IMR-90 (cell line): ENCODE measurements at regions not wholly inside any gene's neighbourhood (a gene's known extent, or its start where the extent isn't known, plus 50 kb on each side); places are given as distances from the start of the nearest gene placed in this dataset.

Source experiments
- ATAC-seq: fragments of 200-7000 bp; cut with Tn5 transposase; 2 replicates; pipeline ENCODE4 v1.9.1; 2020; ENCODE audit warnings: low read depth, mild to moderate bottlenecking, moderate library complexity
- BruUV-seq: library from RNA; stranded (reverse); fragments of 400-500 nt; replicated peaks from 2 replicates; lab custom pipeline; 2021; lab: Mats Ljungman, UMichigan
- CTCF ChIA-PET: fragments of 300-600 bp; formaldehyde crosslinking; extraction: SDS; loops from one replicate; lab custom pipeline; 2021; ENCODE audit warnings: antibody characterized with exemption; lab: Yijun Ruan, JAX
- POLR2A ChIA-PET: fragments of 300-600 bp; sonication (Branson Sonifier 250); formaldehyde crosslinking; loops from one replicate; lab custom pipeline; 2022; ENCODE audit warnings: antibody characterized with exemption; ENCODE audit not compliant: unreplicated experiment; lab: Charles Lee
- DNase-seq: peaks from one replicate; pipeline ENCODE4 v3.0.0; 2013
- H2AFZ ChIP-seq: replicated peaks from 2 replicates; pipeline ENCODE3; 2013; ENCODE audit warnings: low read length, mild to moderate bottlenecking; ENCODE audit not compliant: poor library complexity
- H2AK5ac ChIP-seq: 2 replicates; pipeline ENCODE4 v1.6.1; 2013; ENCODE audit warnings: low read depth, low read length, inconsistent platforms
- H2AK9ac ChIP-seq: replicated peaks from 2 replicates; pipeline ENCODE3; 2013; ENCODE audit warnings: mild to moderate bottlenecking, low read depth, low read length, moderate library complexity; ENCODE audit not compliant: poor library complexity
- H2BK120ac ChIP-seq: 2 replicates; pipeline ENCODE4 v1.6.1; 2013; ENCODE audit warnings: low read depth, low read length, inconsistent platforms
- H2BK15ac ChIP-seq: 3 replicates; pipeline ENCODE4 v1.6.1; 2013; ENCODE audit warnings: low read depth, low read length, inconsistent platforms
- H2BK20ac ChIP-seq: 2 replicates; pipeline ENCODE4 v1.6.1; 2013; ENCODE audit warnings: low read depth, mild to moderate bottlenecking, inconsistent platforms, low read length, moderate library complexity
- H2BK5ac ChIP-seq: 2 replicates; pipeline ENCODE4 v1.6.1; 2013; ENCODE audit warnings: mild to moderate bottlenecking, low read depth, low read length, inconsistent platforms; ENCODE audit not compliant: poor library complexity, severe bottlenecking
- H3K14ac ChIP-seq: replicated peaks from 2 replicates; pipeline ENCODE4 v1.6.1; 2013; ENCODE audit warnings: low read depth, low read length, inconsistent platforms
- H3K18ac ChIP-seq: 2 replicates; pipeline ENCODE4 v1.6.1; 2013; ENCODE audit warnings: low read depth, low read length, control low read depth
- H3K23ac ChIP-seq: 2 replicates; pipeline ENCODE4 v1.6.1; 2013; ENCODE audit warnings: low read depth, low read length, inconsistent platforms
- H3K27ac ChIP-seq: 2 replicates; pipeline ENCODE4 v1.5.1; 2013; ENCODE audit warnings: mild to moderate bottlenecking, control low read depth, low read length; ENCODE audit not compliant: insufficient read depth
- H3K27me3 ChIP-seq: 2 replicates; pipeline ENCODE4 v1.6.1; 2013; ENCODE audit warnings: low read length; ENCODE audit not compliant: control insufficient read depth, insufficient read depth
- H3K36me3 ChIP-seq: 2 replicates; pipeline ENCODE4 v1.6.1; 2013; ENCODE audit warnings: low read length, mixed read lengths; ENCODE audit not compliant: control insufficient read depth, insufficient read depth
- H3K4ac ChIP-seq: 2 replicates; pipeline ENCODE4 v1.6.1; 2013; ENCODE audit warnings: low read depth, low read length, inconsistent platforms
- H3K4me1 ChIP-seq: 2 replicates; pipeline ENCODE4 v1.6.1; 2013; ENCODE audit warnings: low read length, mixed read lengths; ENCODE audit not compliant: control insufficient read depth, insufficient read depth
- H3K4me2 ChIP-seq: 2 replicates; pipeline ENCODE4 v1.6.1; 2013; ENCODE audit warnings: low read depth, mild to moderate bottlenecking, control low read depth, low read length, moderate library complexity
- H3K4me3 ChIP-seq: 2 replicates; pipeline ENCODE4 v1.5.1; 2013; ENCODE audit warnings: low read depth, mild to moderate bottlenecking, control low read depth, low read length, moderate library complexity; ENCODE audit not compliant: insufficient read depth
- H3K56ac ChIP-seq: 2 replicates; pipeline ENCODE4 v1.6.1; 2013; ENCODE audit warnings: low read length, inconsistent platforms; ENCODE audit not compliant: insufficient read depth; ENCODE audit errors: extremely low read depth
- H3K79me1 ChIP-seq, 2 experiments: 2 replicates each; pipeline ENCODE4 v1.6.1; 2013; ENCODE audit warnings: low read length in 2 of 2, inconsistent platforms in 1 of 2, low read depth in 1 of 2
- H3K9ac ChIP-seq: 2 replicates; pipeline ENCODE4 v1.6.1; 2013; ENCODE audit warnings: low read depth, low read length, control low read depth
- H3K9me1 ChIP-seq: 2 replicates; pipeline ENCODE4 v1.6.1; 2013; ENCODE audit warnings: low read length, inconsistent platforms; ENCODE audit not compliant: insufficient read depth
- H3K9me3 ChIP-seq: 2 replicates; pipeline ENCODE4 v1.6.1; 2013; ENCODE audit warnings: low read length; ENCODE audit not compliant: control insufficient read depth, insufficient read depth
- H4K20me1 ChIP-seq: 2 replicates; pipeline ENCODE4 v1.6.1; 2013; ENCODE audit warnings: low read length, inconsistent platforms; ENCODE audit not compliant: insufficient read depth
- H4K5ac ChIP-seq: 2 replicates; pipeline ENCODE4 v1.6.1; 2013; ENCODE audit warnings: mild to moderate bottlenecking, low read depth, low read length, control low read depth
- H4K8ac ChIP-seq, 2 experiments: 2 replicates each; pipeline ENCODE4 v1.6.1; 2013; ENCODE audit warnings: low read depth in 2 of 2, low read length in 2 of 2, control low read depth in 1 of 2, inconsistent platforms in 1 of 2
- H4K91ac ChIP-seq: 2 replicates; pipeline ENCODE4 v1.6.1; 2013; ENCODE audit warnings: low read depth, low read length, inconsistent platforms; ENCODE audit not compliant: insufficient read depth
- BHLHE40 ChIP-seq: fragments of 150-350 bp; IDR thresholded peaks from 2 replicates; pipeline ENCODE4 v1.6.1; 2016; ENCODE audit warnings: mild to moderate bottlenecking, low read depth, low read length
- CEBPB ChIP-seq: IDR thresholded peaks from 2 replicates; pipeline ENCODE4 v1.6.1; 2012; ENCODE audit warnings: low read depth, low read length, improper control_type of control experiment
- MAFK ChIP-seq: IDR thresholded peaks from 2 replicates; pipeline ENCODE4 v1.6.1; 2012; ENCODE audit warnings: low read depth, low read length, improper control_type of control experiment
- RAD21 ChIP-seq: IDR thresholded peaks from 2 replicates; pipeline ENCODE4 v1.6.1; 2012; ENCODE audit warnings: low read length, improper control_type of control experiment
- RCOR1 ChIP-seq: IDR thresholded peaks from 2 replicates; pipeline ENCODE4 v1.6.1; 2012; ENCODE audit warnings: mild to moderate bottlenecking, low read length, improper control_type of control experiment; ENCODE audit not compliant: insufficient replicate concordance
- RFX5 ChIP-seq: IDR thresholded peaks from 2 replicates; pipeline ENCODE4 v1.8.0; 2012; ENCODE audit warnings: low read depth, mild to moderate bottlenecking, low read length, moderate library complexity
- SMC3 ChIP-seq: fragments of 150-350 bp; IDR thresholded peaks from 2 replicates; pipeline ENCODE4 v1.6.1; 2016; ENCODE audit warnings: low read depth, mild to moderate bottlenecking, antibody characterized with exemption, low read length, moderate library complexity
- WGBS, 2 experiments: methylation state at CpG; one replicate each; pipeline versions ENCODE4 v1.1.5 to v1.1.7; 2013; ENCODE audit warnings: missing lambda C conversion rate in 2 of 2; ENCODE audit not compliant: insufficient read length in 1 of 2; ENCODE audit errors: extremely low coverage in 2 of 2; 5-methylcytosine and 5-hydroxymethylcytosine counted together
- dilution Hi-C: fragments of 300-500 bp; cut with HindIII; formaldehyde crosslinking; loops from one replicate; pipeline ENCODE4 v1.14.3; 2018; ENCODE audit warnings: low sequenced_read_pairs; ENCODE audit not compliant: unreplicated experiment
- in situ Hi-C: fragments of 300-500 bp; cut with MboI; formaldehyde crosslinking; loops from 3 replicates; pipeline ENCODE4 v1.14.3; 2019; ENCODE audit warnings: low sequenced_read_pairs, inconsistent platforms, mixed read lengths
- intact Hi-C: fragments of 100-400 bp; cut with micrococcal nuclease; formaldehyde crosslinking; loops from 2 replicates; pipeline ENCODE4 v1.10.0; 2022
- TF ChIP-seq, protein P1 (sequence below): fragments of 150-350 bp; IDR thresholded peaks from 2 replicates; pipeline ENCODE4 v1.6.1; 2016; ENCODE audit warnings: low read depth, mild to moderate bottlenecking, low read length, moderate library complexity, borderline replicate concordance
- TF ChIP-seq, protein P2 (sequence below): conservative IDR thresholded peaks from 2 replicates; pipeline ENCODE4 v1.5.1; 2012; ENCODE audit warnings: mild to moderate bottlenecking, low read depth, low read length, improper control_type of control experiment

DNA sequence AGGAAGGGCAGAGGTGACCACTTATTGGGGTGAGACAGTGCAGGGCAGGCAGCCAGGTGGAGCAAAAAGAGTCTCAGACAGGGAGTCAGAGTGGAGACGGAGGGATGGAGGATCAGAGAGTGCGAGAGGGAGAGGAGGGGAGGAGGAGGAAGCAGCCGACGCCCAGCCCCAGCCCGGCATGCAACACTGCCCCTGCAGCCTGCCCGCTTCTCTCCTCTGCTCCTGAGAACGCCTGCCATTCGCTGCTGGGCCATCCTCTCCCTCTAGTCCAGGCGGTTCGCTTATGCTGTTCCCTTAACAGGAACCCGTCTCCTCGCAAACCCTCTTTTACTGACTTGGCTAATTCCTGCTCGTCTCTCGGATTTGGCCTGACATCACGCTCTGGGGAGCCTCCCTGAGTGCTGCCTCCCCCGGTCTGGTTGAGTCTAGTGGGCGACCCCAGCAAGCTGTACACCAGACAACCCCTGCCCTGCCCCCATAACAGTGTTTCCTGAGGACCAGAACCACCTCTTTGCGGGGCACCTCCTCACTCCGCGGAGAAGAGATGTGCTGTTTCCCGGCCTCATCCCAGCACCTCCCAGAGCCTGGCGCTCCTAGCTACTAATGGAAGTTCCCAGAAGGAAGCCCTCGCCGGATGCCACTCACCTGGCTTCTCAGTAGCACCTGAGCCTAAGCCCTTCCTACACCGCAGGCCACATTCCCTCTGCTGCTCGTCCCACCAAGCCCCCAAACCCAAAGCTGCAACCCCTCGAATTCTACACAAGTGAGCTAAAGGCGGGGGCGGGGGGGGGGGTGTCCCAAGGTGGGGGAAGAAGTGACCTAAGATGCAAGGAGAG lies 61.2 kb upstream of the CCL1 start:
- in situ Hi-C loops = loop anchor here (5.0 to 25.0 kb wide), 3 partner anchors 218 to 1113 kb away; partner anchors contain the start of genes FNDC8 and SLFN12L
- H4K5ac ChIP-seq = no peak overlapping the region
- no peak overlapping the region for H2AK5ac ChIP-seq
- no peak overlapping the region for H2BK120ac ChIP-seq
- 0% methylated on average over 4 of the region's 29 CpGs; no CpG with 5 or more reads in 1 of the 2 experiments for WGBS, 2 experiments
- H3K27ac ChIP-seq = no peak overlapping the region
- H3K9me3 ChIP-seq = no peaks in the 10 kb centered on the region
- H2BK5ac ChIP-seq = no peak overlapping the region
- ATAC-seq (no peak), DNase-seq (no peak)
- H3K18ac ChIP-seq = no peak overlapping the region
- H3K4ac ChIP-seq = no peak overlapping the region
- intact Hi-C loops = loop anchor here (5.0 kb wide), 1 partner anchor 573 kb away; no protein-coding TSS in a partner anchor
- H4K91ac ChIP-seq = no peak overlapping the region
- no peak overlapping the region for H4K8ac ChIP-seq
- H2AK9ac ChIP-seq = no peak overlapping the region
- H3K9me1 ChIP-seq = no peaks in the 10 kb centered on the region
- H3K23ac ChIP-seq = no peak overlapping the region
- no peaks in the 10 kb centered on the region for H3K36me3 ChIP-seq
- H3K79me1 ChIP-seq = no peaks in the 10 kb centered on the region
- H3K14ac ChIP-seq = no peak overlapping the region
- H3K9ac ChIP-seq = no peak overlapping the region
- TF ChIP-seq, protein P1, sequence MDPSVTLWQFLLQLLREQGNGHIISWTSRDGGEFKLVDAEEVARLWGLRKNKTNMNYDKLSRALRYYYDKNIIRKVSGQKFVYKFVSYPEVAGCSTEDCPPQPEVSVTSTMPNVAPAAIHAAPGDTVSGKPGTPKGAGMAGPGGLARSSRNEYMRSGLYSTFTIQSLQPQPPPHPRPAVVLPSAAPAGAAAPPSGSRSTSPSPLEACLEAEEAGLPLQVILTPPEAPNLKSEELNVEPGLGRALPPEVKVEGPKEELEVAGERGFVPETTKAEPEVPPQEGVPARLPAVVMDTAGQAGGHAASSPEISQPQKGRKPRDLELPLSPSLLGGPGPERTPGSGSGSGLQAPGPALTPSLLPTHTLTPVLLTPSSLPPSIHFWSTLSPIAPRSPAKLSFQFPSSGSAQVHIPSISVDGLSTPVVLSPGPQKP = no peak
- TF ChIP-seq MAFK (no peak), RAD21 (no peak), CEBPB (no peak), BHLHE40 (no peak), RFX5 (no peak), SMC3 (no peak), RCOR1 (no peak)
- TF ChIP-seq, protein P2, sequence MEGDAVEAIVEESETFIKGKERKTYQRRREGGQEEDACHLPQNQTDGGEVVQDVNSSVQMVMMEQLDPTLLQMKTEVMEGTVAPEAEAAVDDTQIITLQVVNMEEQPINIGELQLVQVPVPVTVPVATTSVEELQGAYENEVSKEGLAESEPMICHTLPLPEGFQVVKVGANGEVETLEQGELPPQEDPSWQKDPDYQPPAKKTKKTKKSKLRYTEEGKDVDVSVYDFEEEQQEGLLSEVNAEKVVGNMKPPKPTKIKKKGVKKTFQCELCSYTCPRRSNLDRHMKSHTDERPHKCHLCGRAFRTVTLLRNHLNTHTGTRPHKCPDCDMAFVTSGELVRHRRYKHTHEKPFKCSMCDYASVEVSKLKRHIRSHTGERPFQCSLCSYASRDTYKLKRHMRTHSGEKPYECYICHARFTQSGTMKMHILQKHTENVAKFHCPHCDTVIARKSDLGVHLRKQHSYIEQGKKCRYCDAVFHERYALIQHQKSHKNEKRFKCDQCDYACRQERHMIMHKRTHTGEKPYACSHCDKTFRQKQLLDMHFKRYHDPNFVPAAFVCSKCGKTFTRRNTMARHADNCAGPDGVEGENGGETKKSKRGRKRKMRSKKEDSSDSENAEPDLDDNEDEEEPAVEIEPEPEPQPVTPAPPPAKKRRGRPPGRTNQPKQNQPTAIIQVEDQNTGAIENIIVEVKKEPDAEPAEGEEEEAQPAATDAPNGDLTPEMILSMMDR = no peak
- no TSS peak for BruUV-seq
- no peak overlapping the region for H2BK15ac ChIP-seq
- peak overlapping the region; percentile 39 for H2AFZ ChIP-seq
- ChIA-PET CTCF (no interaction called here), POLR2A (no interaction called here)
- no peak overlapping the region for H3K4me2 ChIP-seq
- no peaks in the 10 kb centered on the region for H3K4me1 ChIP-seq
- dilution Hi-C loops = no loop called here
- no peak overlapping the region for H3K4me3 ChIP-seq
- no peaks in the 10 kb centered on the region for H4K20me1 ChIP-seq
- peaks cover 27% of the 10 kb centered on the region for H3K27me3 ChIP-seq
- H2BK20ac ChIP-seq = no peak overlapping the region
- H3K56ac ChIP-seq = no peak overlapping the region
